Coronary artery (tissue), 2 donors: ENCODE measurements at regions not wholly inside any gene's neighbourhood (a gene's known extent, or its start where the extent isn't known, plus 50 kb on each side); places are given as distances from the start of the nearest gene placed in this dataset.
"Not testable (repeated sequence)": the region's sequence is repeated elsewhere in the genome, so short reads cannot be mapped to it uniquely, and the experiment has no call there.

ENCODE experiments used
- DNase-seq: peaks from one replicate; pipeline ENCODE4 v3.0.0-alpha.2; 2017; ENCODE audit warnings: low spot score
- H3K27ac ChIP-seq, 2 donors: fragments of 200-600 bp; sonication (generic); one replicate each; pipeline ENCODE4 v1.5.1; 2016 to 2019
- H3K4me3 ChIP-seq: fragments of 200-600 bp; sonication (generic); 2 replicates; pipeline ENCODE4 v1.5.1; 2016; ENCODE audit warnings: mild to moderate bottlenecking, moderate library complexity
- CTCF ChIP-seq: fragments of 200-600 bp; sonication (generic); IDR thresholded peaks from one replicate; pipeline ENCODE4 v1.5.1; 2019; ENCODE audit warnings: antibody characterized with exemption

- no peak for DNase-seq
- TF ChIP-seq CTCF, result no peak
- no peak overlapping the region for H3K4me3 ChIP-seq
- no peak overlapping the region for H3K27ac ChIP-seq
These were observed 171.7 kb upstream of the ZCCHC13 start for GRCh38 chrX:74132280-74132679.

- no peak for DNase-seq
- no peak for TF ChIP-seq CTCF
- H3K4me3 ChIP-seq, result no peak overlapping the region
- H3K27ac ChIP-seq, result no peak overlapping the region
These were observed 184.7 kb upstream of the ZCCHC13 start for GRCh38 chrX:74119016-74119910.

GRCh38 chrX:74117962-74118902, 185.7 kb upstream of the ZCCHC13 start:
- TF ChIP-seq CTCF, result no peak
- Histone ChIP-seq H3K4me3 (no peak overlapping the region), H3K27ac (no peak overlapping the region)
- DNase-seq, result no peak

GRCh38 chrX:74111245-74111644, 192.7 kb upstream of the ZCCHC13 start:
- TF ChIP-seq CTCF, result no peak
- DNase-seq, result no peak
- Histone ChIP-seq H3K27ac (no peak overlapping the region), H3K4me3 (no peak overlapping the region)

GRCh38 chrX:74107666-74108065, 196.3 kb upstream of the ZCCHC13 start:
- Histone ChIP-seq H3K27ac (no peak overlapping the region), H3K4me3 (no peak overlapping the region)
- TF ChIP-seq CTCF, result no peak
- DNase-seq, result no peak

- TF ChIP-seq CTCF, result no peak
- Histone ChIP-seq H3K4me3 (no peak overlapping the region), H3K27ac (no peak overlapping the region)
- DNase-seq, result no peak
These were observed 199.5 kb upstream of the ZCCHC13 start for GRCh38 chrX:74104356-74105015.

- not testable (repeated sequence) for H3K27ac ChIP-seq, H3K4me3 ChIP-seq, DNase-seq
These were observed 205.6 kb upstream of the ZCCHC13 start for GRCh38 chrX:74098407-74098806.
